Activated T-helper 17 cell treated with anti-CD3 and anti-CD28 coated beads, Interleukin-2, amount 50 U/mL, for 72 hours (primary cell): ENCODE measurements at regions not wholly inside any gene's neighbourhood (a gene's known extent, or its start where the extent isn't known, plus 50 kb on each side); places are given as distances from the start of the nearest gene placed in this dataset.
A peak's percentile ranks its signal among the peaks of the same experiment; 100 is the strongest.
"Not testable (repeated sequence)": the region's sequence is repeated elsewhere in the genome, so short reads cannot be mapped to it uniquely, and the experiment has no call there.

ENCODE experiments used
- ATAC-seq: fragments of 150-1000 bp; cut with Tn5 transposase; replicated peaks from 2 replicates; pipeline ENCODE4 v1.10.0; 2021; ENCODE audit warnings: mild to moderate bottlenecking, moderate library complexity
- H3K27ac Mint-ChIP-seq: one replicate; pipeline ENCODE4 v1.8.0; 2022; ENCODE audit warnings: mixed read lengths
- H3K27me3 Mint-ChIP-seq: one replicate; pipeline ENCODE4 v1.8.0; 2022; ENCODE audit warnings: mixed read lengths
- H3K36me3 Mint-ChIP-seq: one replicate; pipeline ENCODE4 v1.8.0; 2022; ENCODE audit warnings: low read depth, mild to moderate bottlenecking, mixed read lengths
- H3K4me1 Mint-ChIP-seq: one replicate; pipeline ENCODE4 v1.8.0; 2022; ENCODE audit warnings: mixed read lengths
- H3K4me3 Mint-ChIP-seq: one replicate; pipeline ENCODE4 v1.8.0; 2022; ENCODE audit warnings: mild to moderate bottlenecking, mixed read lengths
- H3K9me3 Mint-ChIP-seq: one replicate; pipeline ENCODE4 v1.8.0; 2022; ENCODE audit warnings: mixed read lengths

DNA sequence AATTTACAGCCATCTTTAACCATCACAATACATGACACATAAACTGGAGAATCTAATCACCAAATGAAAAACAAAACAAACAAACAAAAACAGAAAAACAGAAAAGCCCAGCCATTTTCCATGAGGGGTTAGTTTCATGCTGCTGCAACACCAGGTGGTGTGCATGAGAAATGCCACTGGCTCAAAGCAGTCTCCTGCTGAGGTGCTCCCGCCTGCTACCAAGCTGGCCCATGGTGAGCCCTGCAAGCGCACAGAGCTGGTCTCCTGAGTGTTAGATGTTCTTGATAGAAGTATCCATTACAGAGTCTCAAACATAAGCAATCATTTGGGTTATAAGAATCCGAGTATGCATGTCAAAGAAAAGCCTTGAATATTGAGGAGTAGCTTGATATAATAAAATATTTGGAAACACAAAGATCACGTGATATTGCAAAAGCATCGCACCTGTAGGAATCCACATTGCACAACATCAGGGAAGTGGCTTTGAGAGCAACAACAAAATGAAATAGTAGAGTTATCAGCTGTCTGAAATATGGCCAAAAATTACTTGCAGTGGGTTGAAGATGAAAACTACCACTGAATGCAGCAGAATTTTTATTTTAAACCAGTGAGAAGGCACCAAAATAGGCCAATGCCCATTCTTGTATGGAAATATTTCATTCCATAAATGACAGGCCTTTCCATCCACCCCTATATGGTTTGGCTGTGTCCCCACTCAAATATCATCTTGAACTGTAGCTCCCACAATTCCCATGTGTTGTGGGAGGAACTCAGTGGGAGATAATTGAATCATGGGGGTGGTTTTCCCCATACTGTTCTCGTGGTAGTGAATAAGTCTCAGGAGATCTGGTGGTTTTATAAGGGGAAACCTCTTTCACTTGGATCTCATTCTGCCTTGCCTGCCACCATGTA is 194.8 kb downstream of the SYK start:
- Mint-ChIP-seq H3K4me3 (no peak overlapping the region), H3K27me3 (peaks cover 15% of the 10 kb centered on the region), H3K4me1 (no peaks in the 10 kb centered on the region), H3K9me3 (no peaks in the 10 kb centered on the region), H3K27ac (no peak overlapping the region), H3K36me3 (no peaks in the 10 kb centered on the region)
- no peak for ATAC-seq

DNA sequence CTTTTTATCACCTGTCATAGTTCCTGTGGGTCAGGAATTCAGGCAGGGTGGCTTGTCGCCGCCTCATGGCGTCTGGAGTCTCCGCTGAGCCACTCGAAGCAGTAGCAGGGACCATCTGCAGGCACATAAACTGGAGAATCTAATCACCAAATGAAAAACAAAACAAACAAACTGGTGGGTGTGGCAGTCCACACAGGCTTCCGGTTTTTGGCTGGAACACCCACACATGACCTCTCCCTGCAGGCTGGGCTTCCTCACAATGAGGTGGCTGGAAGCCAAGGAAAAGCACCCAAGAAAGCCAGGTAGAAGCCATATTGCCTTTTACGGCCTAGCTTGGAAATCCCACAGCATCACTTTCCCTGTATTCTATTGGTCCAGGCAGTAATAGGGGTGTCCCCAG is 197.0 kb downstream of the SYK start:
- ATAC-seq = no peak
- no peaks in the 10 kb centered on the region for H3K9me3 Mint-ChIP-seq

DNA sequence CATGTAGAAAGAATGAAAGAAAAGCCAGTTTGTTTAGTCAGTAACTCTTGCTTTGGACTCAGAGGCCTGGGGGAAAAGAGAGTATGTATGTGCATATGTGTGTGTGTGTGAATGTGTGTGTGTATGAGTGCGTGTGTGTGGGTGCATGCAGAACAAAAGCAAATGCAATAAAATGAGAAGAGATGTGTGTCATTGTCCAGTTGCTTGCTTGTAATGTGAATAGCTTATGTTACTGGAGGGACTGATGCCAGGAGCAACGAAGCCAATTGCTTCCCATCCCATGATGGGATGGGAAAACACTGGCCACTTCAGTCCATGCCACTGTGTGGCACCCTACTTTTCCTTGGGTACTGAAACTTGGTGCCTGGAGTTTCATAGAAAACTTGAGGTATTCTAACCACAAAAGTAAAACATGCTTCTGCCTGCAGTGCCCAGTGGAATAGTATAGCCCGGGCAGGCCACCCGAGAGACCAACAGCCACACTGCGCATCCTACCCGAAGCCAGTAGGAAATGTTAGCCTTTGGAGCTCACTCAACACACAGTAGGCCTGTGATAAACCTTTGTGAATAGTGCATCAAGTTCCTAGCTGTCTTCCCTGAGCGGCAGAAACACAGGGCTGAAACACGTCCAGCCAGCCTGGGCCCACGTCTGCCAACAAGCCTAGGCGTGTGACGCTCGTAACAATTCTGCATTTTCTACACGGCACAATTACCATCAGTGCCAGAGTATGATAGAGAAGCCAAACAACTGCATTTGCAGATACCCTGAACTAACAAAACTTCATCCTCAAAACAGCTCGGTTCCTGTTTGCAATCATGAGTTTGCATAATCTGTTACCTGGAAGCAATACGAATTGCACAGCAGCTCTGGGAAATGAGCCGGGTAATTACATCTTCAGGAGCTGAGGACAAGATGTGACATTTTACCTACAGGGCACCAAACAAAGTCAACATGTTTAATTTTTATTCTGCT is 198.1 kb downstream of the SYK start:
- no peak overlapping the region for H3K27ac Mint-ChIP-seq
- peaks cover 12% of the 10 kb centered on the region for H3K27me3 Mint-ChIP-seq
- H3K4me3 Mint-ChIP-seq = no peak overlapping the region
- no peaks in the 10 kb centered on the region for H3K36me3 Mint-ChIP-seq
- no peak for ATAC-seq
- no peaks in the 10 kb centered on the region for H3K4me1 Mint-ChIP-seq
- H3K9me3 Mint-ChIP-seq = no peaks in the 10 kb centered on the region

More for the DNA sequence above, 197.0 kb downstream of the SYK start:
- Mint-ChIP-seq H3K4me3 (no peak overlapping the region), H3K36me3 (no peaks in the 10 kb centered on the region), H3K27me3 (peaks cover 15% of the 10 kb centered on the region), H3K27ac (no peak overlapping the region), H3K4me1 (no peaks in the 10 kb centered on the region)

DNA sequence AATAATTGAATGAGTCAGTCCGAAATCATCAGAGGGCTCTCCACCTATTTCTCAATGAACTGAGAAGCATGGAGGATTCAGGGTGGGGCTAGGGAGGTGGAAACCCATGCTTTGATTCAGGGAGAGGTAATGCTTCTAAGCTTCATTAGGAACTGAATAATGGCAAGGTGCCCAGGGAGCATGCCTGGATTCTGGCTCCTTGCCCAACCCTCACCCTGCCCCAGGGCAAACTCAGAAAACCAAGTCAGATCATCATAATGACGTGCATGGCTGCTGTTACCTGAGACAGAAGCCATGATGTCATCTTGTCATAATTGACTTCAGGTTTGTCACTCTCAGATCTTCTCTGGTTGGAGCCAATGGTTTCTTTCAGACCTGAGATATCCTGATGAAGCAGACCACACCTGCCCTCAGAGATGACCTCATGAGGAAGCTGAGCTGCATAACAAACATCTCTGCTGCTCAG is 199.6 kb downstream of the SYK start:
- Mint-ChIP-seq H3K4me1 (no peaks in the 10 kb centered on the region), H3K36me3 (no peaks in the 10 kb centered on the region), H3K27me3 (peaks cover 4% of the 10 kb centered on the region), H3K27ac (no peak overlapping the region), H3K9me3 (no peaks in the 10 kb centered on the region), H3K4me3 (no peak overlapping the region)
- peak; percentile 64 for ATAC-seq

DNA sequence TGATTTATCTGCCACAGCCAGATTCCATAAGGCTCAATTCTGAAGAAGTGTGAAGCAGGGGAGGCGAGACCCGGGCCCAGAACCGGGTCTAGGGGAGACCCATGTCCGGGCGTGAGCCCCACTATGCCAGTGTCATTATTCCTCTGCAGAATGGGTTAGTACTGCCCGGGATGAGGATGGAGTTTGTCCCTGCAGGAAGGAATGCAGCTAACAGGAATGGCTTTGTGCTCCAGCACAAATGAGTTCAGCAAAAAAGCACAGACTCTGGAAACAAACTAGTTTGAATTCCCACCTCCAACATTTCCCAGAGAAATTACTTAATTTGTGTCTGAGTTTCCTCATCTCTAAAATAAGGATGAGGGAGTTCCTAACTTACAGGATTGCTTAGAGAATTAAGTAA is 202.9 kb downstream of the SYK start:
- Mint-ChIP-seq H3K9me3 (no peaks in the 10 kb centered on the region), H3K4me3 (no peak overlapping the region), H3K27ac (no peak overlapping the region), H3K4me1 (no peaks in the 10 kb centered on the region), H3K36me3 (no peaks in the 10 kb centered on the region), H3K27me3 (no peaks in the 10 kb centered on the region)
- no peak for ATAC-seq

DNA sequence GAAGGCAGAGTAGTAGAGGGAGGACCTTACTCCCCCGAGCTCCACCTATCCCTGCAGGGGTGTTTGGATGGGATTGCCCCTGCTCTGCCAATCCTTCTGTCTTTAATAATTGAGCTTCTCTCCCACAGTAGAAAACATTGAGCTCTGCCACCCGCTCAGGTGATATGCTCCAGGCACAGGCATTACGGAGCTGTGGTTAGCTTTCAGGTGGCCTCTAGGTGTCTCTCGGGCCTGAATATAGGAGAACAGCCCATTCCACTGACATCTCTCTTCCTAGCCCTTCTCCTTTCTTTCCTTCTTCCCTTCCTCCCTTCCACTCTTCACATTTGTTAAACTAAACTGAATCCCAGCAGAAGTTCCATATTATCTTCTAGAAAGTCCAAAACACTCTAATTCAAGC is 203.4 kb downstream of the SYK start:
- H3K4me1 Mint-ChIP-seq = no peaks in the 10 kb centered on the region
- no peak overlapping the region for H3K4me3 Mint-ChIP-seq
- ATAC-seq = no peak
- no peaks in the 10 kb centered on the region for H3K9me3 Mint-ChIP-seq
- no peak overlapping the region for H3K27ac Mint-ChIP-seq
- H3K36me3 Mint-ChIP-seq = no peaks in the 10 kb centered on the region
- H3K27me3 Mint-ChIP-seq = no peaks in the 10 kb centered on the region

DNA sequence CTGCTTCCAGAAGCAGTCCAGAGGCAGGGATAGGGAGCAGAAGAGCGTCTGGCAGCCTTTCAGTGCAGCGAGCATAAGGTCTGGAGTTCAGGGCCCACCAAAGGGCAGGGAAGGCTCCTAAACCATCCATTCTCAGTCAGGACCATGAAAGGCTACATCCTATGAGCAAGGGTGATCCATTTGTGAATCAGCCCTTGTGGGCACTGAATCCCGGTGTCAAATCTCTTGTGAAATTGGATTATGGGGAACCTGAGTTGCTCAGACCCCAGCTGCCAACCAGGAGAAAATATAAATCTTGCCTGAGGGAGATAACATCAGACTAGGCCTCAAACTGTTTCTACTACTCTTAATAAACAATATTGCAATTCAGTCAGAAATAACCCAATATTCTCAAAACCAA is 204.4 kb downstream of the SYK start:
- Mint-ChIP-seq H3K4me1 (no peaks in the 10 kb centered on the region), H3K27me3 (no peaks in the 10 kb centered on the region), H3K27ac (no peak overlapping the region), H3K36me3 (no peaks in the 10 kb centered on the region), H3K9me3 (no peaks in the 10 kb centered on the region), H3K4me3 (no peak overlapping the region)
- ATAC-seq = no peak

DNA sequence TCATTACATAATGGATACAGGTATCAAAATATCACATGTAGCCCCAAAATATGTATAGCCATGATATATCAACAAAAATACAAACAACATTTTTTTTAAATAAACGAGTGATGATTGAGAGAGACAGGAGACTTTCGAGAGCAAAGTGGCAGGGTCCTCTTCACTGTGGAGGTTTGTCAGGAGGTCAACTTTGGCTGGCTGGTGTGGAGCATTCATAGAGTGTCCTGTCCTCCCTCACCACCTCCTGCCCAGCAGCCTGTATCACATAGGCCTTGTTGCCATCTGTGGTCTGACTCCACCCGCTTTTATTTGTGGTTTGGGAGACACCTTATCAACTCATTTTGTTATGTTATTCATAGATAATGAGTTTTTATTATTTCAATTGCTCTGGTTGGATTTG is 206.9 kb downstream of the SYK start:
- peaks cover 3% of the 10 kb centered on the region for H3K27me3 Mint-ChIP-seq
- H3K36me3 Mint-ChIP-seq = no peaks in the 10 kb centered on the region
- no peak overlapping the region for H3K27ac Mint-ChIP-seq
- H3K4me3 Mint-ChIP-seq = no peak overlapping the region
- H3K4me1 Mint-ChIP-seq = no peaks in the 10 kb centered on the region
- H3K9me3 Mint-ChIP-seq = peaks cover 10% of the 10 kb centered on the region
- ATAC-seq = no peak

DNA sequence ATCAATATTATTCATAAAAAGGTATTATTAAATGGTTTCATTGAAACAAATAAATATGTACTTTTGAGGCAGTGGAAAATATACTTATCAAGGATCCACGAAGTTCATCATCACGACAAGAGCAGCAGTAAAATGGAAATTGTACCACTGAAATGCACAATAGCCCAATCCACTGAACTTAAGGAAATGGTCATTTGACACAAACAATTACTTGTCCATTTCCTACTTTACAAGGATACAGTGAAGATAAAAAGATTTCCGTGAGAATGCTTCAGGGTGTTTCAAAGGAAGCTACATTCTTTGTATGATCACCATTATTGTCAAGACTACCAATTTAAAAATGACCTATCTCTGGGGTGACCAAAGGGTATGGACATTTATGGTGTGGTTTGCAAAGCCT is 210.3 kb downstream of the SYK start:
- Mint-ChIP-seq H3K27ac (no peak overlapping the region), H3K27me3 (peaks cover 8% of the 10 kb centered on the region), H3K4me3 (no peak overlapping the region), H3K36me3 (no peaks in the 10 kb centered on the region), H3K4me1 (no peaks in the 10 kb centered on the region), H3K9me3 (peaks cover 10% of the 10 kb centered on the region)
- no peak for ATAC-seq

DNA sequence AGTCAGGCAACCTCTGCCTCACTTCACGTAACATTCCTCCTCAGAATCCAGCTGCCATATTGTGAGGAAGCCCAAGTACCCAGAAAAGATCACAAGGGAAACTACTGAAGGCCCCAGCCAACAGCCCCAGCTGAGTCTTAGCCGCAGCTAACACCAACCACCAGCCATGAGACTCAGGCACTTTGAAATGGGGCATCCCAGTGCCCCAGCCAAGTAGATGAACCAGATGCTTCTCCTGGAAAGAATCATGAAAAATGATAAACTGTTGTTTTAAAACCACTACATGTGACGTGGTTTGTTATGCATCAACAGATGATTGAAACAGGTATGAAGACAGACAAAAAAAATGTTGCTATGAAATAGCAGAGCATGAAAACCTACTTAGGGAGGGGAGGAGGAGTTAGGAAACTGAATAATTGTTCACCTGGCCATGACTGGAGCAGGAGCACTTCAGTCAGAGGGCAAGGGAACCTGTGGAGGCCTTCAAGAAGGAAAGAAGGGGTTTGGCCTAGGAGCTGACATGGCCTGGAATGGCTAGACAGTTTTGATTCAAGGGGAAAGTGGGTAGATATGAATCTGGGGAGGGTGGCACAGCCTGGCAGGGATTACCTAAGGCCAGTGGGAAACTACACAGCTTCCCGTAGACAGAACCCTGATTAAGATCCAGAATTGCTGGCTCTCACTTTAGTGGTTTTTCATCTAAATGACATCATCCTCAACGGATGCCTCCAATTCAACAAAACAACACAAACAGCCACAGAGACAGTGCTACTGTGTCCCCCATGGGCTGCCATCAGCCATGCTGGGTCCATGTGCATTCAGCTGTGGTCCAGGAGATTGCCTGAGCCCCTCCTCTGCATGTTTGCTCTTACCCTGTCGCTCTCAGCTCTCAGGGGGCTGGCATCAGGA is 211.6 kb downstream of the SYK start:
- Mint-ChIP-seq H3K36me3 (no peaks in the 10 kb centered on the region), H3K27ac (peak overlapping the region; percentile 18), H3K9me3 (peaks cover 10% of the 10 kb centered on the region), H3K27me3 (peaks cover 9% of the 10 kb centered on the region), H3K4me1 (no peaks in the 10 kb centered on the region), H3K4me3 (peak overlapping the region; percentile 5)
- peak; percentile 84 for ATAC-seq

DNA sequence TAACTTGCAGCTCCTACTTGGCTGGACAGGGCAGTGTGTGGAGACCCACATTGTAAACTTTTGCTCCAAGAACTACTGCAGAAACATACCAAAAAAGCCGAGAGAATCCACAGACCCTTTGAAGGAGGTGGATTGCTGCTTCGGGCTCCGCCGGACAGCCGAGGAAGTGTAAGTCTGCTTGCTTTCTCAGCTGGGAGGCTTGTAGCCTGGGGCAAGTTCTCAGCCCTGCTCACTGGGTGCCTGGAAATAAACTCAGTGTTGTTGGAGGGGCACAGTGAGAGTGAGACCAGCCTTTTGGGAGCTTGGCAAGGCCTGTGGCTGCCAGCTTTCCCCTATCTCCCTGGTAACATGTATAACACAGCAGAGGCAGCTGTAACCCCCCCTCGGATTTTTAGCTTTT is 215.6 kb downstream of the SYK start:
- no peak overlapping the region for H3K27ac Mint-ChIP-seq
- no peak overlapping the region for H3K4me3 Mint-ChIP-seq
- H3K36me3 Mint-ChIP-seq = no peaks in the 10 kb centered on the region
- peaks cover 27% of the 10 kb centered on the region for H3K27me3 Mint-ChIP-seq
- ATAC-seq = no peak
- peaks cover 9% of the 10 kb centered on the region for H3K9me3 Mint-ChIP-seq
- H3K4me1 Mint-ChIP-seq = no peaks in the 10 kb centered on the region

DNA sequence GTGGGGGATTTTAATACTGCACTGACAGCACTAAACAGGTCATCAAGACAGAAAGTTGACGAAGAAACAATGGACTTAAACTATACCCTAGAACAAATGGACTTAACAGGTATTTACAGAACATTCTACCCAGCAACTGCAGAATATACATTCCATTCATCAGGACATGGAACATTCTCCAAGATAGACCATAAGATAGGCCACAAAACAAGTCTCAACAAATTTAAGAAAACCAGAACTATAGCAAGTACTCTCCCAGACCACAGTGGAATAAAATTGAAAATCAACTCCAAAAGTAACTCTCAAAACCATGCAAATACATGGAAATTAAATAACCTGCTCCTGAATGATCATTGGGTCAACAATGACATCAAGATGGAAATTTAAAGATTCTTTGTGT is 218.3 kb downstream of the SYK start:
- H3K4me3 Mint-ChIP-seq, H3K36me3 Mint-ChIP-seq, H3K9me3 Mint-ChIP-seq, ATAC-seq, H3K27ac Mint-ChIP-seq, H3K4me1 Mint-ChIP-seq: not testable (repeated sequence)
- H3K27me3 Mint-ChIP-seq = peaks cover 30% of the 10 kb centered on the region

DNA sequence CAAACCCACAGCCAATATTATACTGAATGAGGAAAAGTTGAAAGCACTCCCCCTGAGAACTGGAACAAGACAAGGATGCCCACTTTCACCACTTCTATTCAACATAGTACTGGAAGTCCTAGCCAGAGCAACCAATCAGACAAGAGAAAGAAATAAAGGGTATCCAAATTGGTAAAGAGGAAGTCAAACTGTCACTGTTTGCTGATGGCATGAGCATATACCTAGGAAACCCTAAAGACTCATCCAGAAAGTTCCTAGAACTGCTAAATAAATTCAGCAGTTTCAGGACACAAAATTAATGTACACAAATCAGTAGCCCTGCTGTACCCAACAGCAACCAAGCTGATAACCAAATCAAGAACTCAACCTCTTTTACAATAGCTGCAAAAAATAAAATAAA is 220.0 kb downstream of the SYK start:
- peak; percentile 29 for ATAC-seq
- not testable (repeated sequence) for H3K9me3 Mint-ChIP-seq, H3K36me3 Mint-ChIP-seq, H3K4me1 Mint-ChIP-seq, H3K4me3 Mint-ChIP-seq
- peak overlapping the region; percentile 1 for H3K27ac Mint-ChIP-seq
- peaks cover 25% of the 10 kb centered on the region for H3K27me3 Mint-ChIP-seq

DNA sequence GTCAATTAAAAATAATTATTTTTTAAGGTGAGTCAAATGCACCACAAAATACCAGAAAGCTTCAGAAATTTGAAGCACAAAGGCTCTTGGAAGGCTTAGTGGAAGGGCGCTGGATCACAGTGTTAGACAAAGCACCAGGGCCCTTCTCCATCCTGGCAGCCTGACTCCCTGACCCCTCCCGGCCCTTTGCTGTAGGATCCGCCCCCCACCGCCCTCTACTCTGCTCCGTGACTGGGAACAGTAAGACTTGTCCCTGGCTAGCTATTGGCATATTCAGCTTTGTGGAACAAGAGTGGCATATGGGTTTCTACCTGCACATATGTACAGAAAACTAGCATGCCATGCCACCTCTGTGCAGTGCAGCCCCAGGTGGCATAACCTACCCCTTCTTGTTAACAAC is 222.1 kb downstream of the SYK start:
- Mint-ChIP-seq H3K9me3 (no peaks in the 10 kb centered on the region), H3K4me1 (no peaks in the 10 kb centered on the region), H3K27ac (no peak overlapping the region), H3K4me3 (no peak overlapping the region), H3K27me3 (peaks cover 22% of the 10 kb centered on the region), H3K36me3 (no peaks in the 10 kb centered on the region)
- ATAC-seq = no peak
